ENCODE measurements at regions not wholly inside any gene's neighbourhood (a gene's known extent, or its start where the extent isn't known, plus 50 kb on each side); places are given as distances from the start of the nearest gene placed in this dataset.

- no peak for DNase-seq (ENCODE audit: extremely low spot score)
- TF ChIP-seq, protein P1, sequence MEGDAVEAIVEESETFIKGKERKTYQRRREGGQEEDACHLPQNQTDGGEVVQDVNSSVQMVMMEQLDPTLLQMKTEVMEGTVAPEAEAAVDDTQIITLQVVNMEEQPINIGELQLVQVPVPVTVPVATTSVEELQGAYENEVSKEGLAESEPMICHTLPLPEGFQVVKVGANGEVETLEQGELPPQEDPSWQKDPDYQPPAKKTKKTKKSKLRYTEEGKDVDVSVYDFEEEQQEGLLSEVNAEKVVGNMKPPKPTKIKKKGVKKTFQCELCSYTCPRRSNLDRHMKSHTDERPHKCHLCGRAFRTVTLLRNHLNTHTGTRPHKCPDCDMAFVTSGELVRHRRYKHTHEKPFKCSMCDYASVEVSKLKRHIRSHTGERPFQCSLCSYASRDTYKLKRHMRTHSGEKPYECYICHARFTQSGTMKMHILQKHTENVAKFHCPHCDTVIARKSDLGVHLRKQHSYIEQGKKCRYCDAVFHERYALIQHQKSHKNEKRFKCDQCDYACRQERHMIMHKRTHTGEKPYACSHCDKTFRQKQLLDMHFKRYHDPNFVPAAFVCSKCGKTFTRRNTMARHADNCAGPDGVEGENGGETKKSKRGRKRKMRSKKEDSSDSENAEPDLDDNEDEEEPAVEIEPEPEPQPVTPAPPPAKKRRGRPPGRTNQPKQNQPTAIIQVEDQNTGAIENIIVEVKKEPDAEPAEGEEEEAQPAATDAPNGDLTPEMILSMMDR (IDR thresholded peaks at IDR 0.05; ENCODE audit: control extremely low read depth, extremely low read depth, low read depth, missing control alignments) = no peak
- ChIA-PET CTCF (interaction anchor here (0.6 to 2.3 kb wide), 5 partner anchors 8 to 17 kb away, joined by 4 to 7 read pairs (median 4); no protein-coding TSS in a partner anchor), POLR2A (interaction anchor here (0.6 kb wide), 1 partner anchor 597 kb away, joined by 3 read pairs; no protein-coding TSS in a partner anchor)
These were observed 85.3 kb upstream of the SULT1C3 start for GRCh38 chr2:108154366-108155061.

GRCh38 chr2:108161298-108161697 is 78.5 kb upstream of the SULT1C3 start:
- DNase-seq (ENCODE audit: extremely low spot score) = no peak
- CTCF ChIA-PET = interaction anchor here (0.7 to 1.5 kb wide), 2 partner anchors 11 to 45 kb away, joined by 3 read pairs; no protein-coding TSS in a partner anchor
- POLR2A ChIA-PET = no interaction called here
- TF ChIP-seq, protein P1 (IDR thresholded peaks at IDR 0.05; ENCODE audit: control extremely low read depth, extremely low read depth, low read depth, missing control alignments) = no peak

DNA sequence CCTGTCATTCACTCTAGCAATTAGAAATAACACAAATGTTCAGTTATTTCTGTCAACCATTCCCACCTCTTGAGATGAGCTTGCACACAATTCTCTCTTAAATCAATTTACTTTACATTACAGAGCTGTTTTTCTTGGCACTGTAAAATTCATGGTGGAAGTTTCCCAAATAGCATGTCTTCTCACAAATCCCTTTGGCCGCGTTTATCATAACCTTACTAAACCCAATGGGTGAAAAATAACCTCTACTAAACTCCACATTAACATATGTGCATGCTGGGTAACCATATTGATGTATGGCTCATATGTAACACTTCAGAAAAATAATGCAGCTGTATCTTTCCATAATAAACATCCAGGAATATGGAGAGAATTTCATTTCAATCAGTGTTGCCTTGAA is 75.5 kb upstream of the SULT1C3 start:
- TF ChIP-seq, protein P1 (IDR thresholded peaks at IDR 0.05; ENCODE audit: control extremely low read depth, extremely low read depth, low read depth, missing control alignments) = no peak
- ChIA-PET CTCF (interaction anchor here (1.1 kb wide), 1 partner anchor 11 kb away, joined by 3 read pairs; no protein-coding TSS in a partner anchor), POLR2A (no interaction called here)
- DNase-seq (ENCODE audit: extremely low spot score) = no peak

DNA sequence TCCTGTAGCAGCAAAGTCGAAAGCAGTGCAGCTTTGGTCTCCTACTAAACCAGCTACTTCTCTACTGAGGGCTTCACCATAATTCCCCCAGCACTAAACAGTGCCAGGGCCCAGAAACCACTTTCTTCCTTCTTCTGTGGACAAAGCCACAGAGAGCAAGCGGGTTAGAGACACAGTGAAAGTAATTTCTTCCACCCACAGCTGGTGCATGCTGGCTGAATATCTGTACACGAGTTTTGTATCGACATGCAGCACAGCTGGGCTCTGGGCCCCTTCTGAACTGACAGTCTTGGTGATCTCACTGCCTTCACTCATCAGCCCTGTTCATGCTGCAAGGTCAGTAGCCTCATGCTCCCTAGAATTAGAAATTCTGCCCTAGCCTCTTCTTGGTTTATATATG is 74.0 kb upstream of the SULT1C3 start:
- ChIA-PET CTCF (interaction anchor here (0.7 kb wide), 1 partner anchor 11 kb away, joined by 4 read pairs; no protein-coding TSS in a partner anchor), POLR2A (no interaction called here)
- no peak for DNase-seq (ENCODE audit: extremely low spot score)
- TF ChIP-seq, protein P1 (IDR thresholded peaks at IDR 0.05; ENCODE audit: control extremely low read depth, extremely low read depth, low read depth, missing control alignments) = no peak

DNA sequence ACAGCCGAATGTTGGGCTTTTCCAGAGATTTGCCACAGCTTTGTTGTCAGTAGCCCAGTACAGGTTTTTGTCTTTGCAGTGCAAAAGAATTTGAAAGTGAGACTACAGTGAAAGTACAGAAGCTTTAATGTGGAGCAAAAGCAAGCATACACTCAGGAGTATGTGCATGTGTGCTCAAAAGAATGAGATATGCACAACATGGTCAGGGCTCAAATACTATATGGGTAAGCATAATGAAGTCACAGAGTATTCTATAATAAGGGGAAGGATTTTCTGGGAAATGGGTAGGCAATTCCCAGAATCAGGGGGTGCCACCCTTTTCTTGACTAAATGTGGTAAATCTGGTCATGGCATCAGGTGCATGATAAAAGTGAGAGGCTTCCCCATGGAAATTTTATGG is 72.1 kb upstream of the SULT1C3 start:
- TF ChIP-seq, protein P1 (IDR thresholded peaks at IDR 0.05; ENCODE audit: control extremely low read depth, extremely low read depth, low read depth, missing control alignments) = no peak
- ChIA-PET POLR2A (no interaction called here), CTCF (no interaction called here)
- no peak for DNase-seq (ENCODE audit: extremely low spot score)

- ChIA-PET CTCF (interaction anchor here (0.8 to 1.6 kb wide), 5 partner anchors 11 to 40 kb away, joined by 3 to 7 read pairs (median 4); no protein-coding TSS in a partner anchor), POLR2A (no interaction called here)
- TF ChIP-seq, protein P1 (IDR thresholded peaks at IDR 0.05; ENCODE audit: control extremely low read depth, extremely low read depth, low read depth, missing control alignments) = peak; percentile 16
- DNase-seq (ENCODE audit: extremely low spot score) = peak; percentile 12
These were observed 69.7 kb upstream of the SULT1C3 start for GRCh38 chr2:108169982-108170625.
